Vagina (tissue), 2 donors: ENCODE measurements at regions not wholly inside any gene's neighbourhood (a gene's known extent, or its start where the extent isn't known, plus 50 kb on each side); places are given as distances from the start of the nearest gene placed in this dataset.

Experiments
- CTCF ChIP-seq, 3 experiments: fragments of 450-650 bp in 2 of 3; fragments of 200-600 bp in 1 of 3; sonication (generic) in 1 of 3; IDR thresholded peaks; one replicate each; pipeline ENCODE4 v1.5.1; 2017 to 2019; ENCODE audit warnings: antibody characterized with exemption in 3 of 3, mild to moderate bottlenecking in 2 of 3, moderate library complexity in 2 of 3
- POLR2A ChIP-seq, 2 donors: fragments of 450-650 bp; IDR thresholded peaks; one replicate each; pipeline ENCODE4 v1.6.1; 2017; ENCODE audit warnings: antibody characterized with exemption in 2 of 2, mild to moderate bottlenecking in 2 of 2, moderate library complexity in 2 of 2
- POLR2AphosphoS5 ChIP-seq, 2 donors: sonication (generic); formaldehyde crosslinking; IDR thresholded peaks; one replicate each; pipeline ENCODE4 v1.9.0; 2017; ENCODE audit warnings: antibody characterized with exemption in 2 of 2, mild to moderate bottlenecking in 2 of 2, low read depth in 1 of 2; ENCODE audit not compliant: insufficient read depth in 1 of 2

- TF ChIP-seq CTCF (IDR thresholded peaks at IDR 0.05) (no peak), POLR2A (IDR thresholded peaks at IDR 0.05) (no peak), POLR2AphosphoS5 (IDR thresholded peaks at IDR 0.05; ENCODE audit: insufficient read depth in 1 of 2, low read depth in 1 of 2) (no peak)
Observed at GRCh38 chr4:30836231-30836630, 116.1 kb downstream of the PCDH7 start.
